H1 (cell line): ENCODE measurements at regions not wholly inside any gene's neighbourhood (a gene's known extent, or its start where the extent isn't known, plus 50 kb on each side); places are given as distances from the start of the nearest gene placed in this dataset.

Experiments used
- CHD2 ChIP-seq: IDR thresholded peaks from 2 replicates; pipeline ENCODE4 v1.6.1; 2012; ENCODE audit warnings: low read length, improper control_type of control experiment
- EP300 ChIP-seq, 2 experiments: IDR thresholded peaks; 1 replicate in 1 of 2; 2 replicates in 1 of 2; pipeline ENCODE4 v1.6.1; 2011 to 2012; ENCODE audit warnings: low read depth in 2 of 2, low read length in 2 of 2, mild to moderate bottlenecking in 2 of 2, borderline replicate concordance in 1 of 2, inconsistent platforms in 1 of 2, moderate library complexity in 1 of 2
- JUND ChIP-seq: IDR thresholded peaks from 2 replicates; pipeline ENCODE4 v1.6.1; 2011; ENCODE audit warnings: mild to moderate bottlenecking, improper control_type of control experiment, low read length
- SIX5 ChIP-seq: IDR thresholded peaks from 2 replicates; pipeline ENCODE4 v1.6.1; 2011; ENCODE audit warnings: mild to moderate bottlenecking, low read depth, low read length
- YY1 ChIP-seq: IDR thresholded peaks from 2 replicates; pipeline ENCODE4 v1.6.1; 2011; ENCODE audit warnings: low read depth, mild to moderate bottlenecking, low read length
- TF ChIP-seq, protein P1 (sequence below): IDR thresholded peaks from 2 replicates; pipeline ENCODE4 v1.6.1; 2012; ENCODE audit warnings: inconsistent platforms
- TF ChIP-seq, protein P2 (sequence below): IDR thresholded peaks from 2 replicates; pipeline ENCODE4 v1.6.1; 2011; ENCODE audit warnings: low read length, improper control_type of control experiment
- TF ChIP-seq, protein P3 (sequence below), 3 experiments: IDR thresholded peaks; 1 replicate in 2 of 3; 2 replicates in 1 of 3; pipeline versions ENCODE4 v1.5.1 to v1.6.1; 2011; ENCODE audit warnings: low read length in 3 of 3, mild to moderate bottlenecking in 3 of 3, inconsistent platforms in 2 of 3, low read depth in 1 of 3, moderate library complexity in 1 of 3; ENCODE audit not compliant: insufficient read depth in 1 of 3; ENCODE audit errors: control extremely low read depth in 1 of 3

DNA sequence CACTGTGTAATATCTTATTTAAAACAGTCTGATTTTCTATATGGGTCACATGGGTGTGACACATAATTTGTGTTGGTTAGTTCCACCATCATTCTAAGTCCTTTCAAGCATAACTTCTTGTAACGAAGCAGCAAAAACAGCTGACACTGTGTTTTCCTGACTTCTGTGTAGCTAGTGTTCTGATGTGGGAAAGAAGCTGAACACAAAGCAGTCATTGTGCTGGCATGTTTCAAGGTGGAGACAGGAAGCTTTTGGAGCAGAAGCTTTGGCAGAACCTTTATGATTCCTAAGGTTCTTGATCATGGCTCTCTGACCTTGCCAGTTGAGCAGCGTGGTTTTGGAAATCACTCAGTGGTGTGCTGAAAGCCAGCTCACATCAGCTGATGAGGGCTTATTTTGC is 351.7 kb upstream of the MDGA2 start:
- TF ChIP-seq, protein P1, sequence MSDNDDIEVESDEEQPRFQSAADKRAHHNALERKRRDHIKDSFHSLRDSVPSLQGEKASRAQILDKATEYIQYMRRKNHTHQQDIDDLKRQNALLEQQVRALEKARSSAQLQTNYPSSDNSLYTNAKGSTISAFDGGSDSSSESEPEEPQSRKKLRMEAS, result no peak
- TF ChIP-seq, protein P2, sequence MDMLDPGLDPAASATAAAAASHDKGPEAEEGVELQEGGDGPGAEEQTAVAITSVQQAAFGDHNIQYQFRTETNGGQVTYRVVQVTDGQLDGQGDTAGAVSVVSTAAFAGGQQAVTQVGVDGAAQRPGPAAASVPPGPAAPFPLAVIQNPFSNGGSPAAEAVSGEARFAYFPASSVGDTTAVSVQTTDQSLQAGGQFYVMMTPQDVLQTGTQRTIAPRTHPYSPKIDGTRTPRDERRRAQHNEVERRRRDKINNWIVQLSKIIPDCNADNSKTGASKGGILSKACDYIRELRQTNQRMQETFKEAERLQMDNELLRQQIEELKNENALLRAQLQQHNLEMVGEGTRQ, result no peak
- TF ChIP-seq, protein P3, sequence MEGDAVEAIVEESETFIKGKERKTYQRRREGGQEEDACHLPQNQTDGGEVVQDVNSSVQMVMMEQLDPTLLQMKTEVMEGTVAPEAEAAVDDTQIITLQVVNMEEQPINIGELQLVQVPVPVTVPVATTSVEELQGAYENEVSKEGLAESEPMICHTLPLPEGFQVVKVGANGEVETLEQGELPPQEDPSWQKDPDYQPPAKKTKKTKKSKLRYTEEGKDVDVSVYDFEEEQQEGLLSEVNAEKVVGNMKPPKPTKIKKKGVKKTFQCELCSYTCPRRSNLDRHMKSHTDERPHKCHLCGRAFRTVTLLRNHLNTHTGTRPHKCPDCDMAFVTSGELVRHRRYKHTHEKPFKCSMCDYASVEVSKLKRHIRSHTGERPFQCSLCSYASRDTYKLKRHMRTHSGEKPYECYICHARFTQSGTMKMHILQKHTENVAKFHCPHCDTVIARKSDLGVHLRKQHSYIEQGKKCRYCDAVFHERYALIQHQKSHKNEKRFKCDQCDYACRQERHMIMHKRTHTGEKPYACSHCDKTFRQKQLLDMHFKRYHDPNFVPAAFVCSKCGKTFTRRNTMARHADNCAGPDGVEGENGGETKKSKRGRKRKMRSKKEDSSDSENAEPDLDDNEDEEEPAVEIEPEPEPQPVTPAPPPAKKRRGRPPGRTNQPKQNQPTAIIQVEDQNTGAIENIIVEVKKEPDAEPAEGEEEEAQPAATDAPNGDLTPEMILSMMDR (IDR thresholded peaks at IDR 0.05; ENCODE audit: control extremely low read depth in 1 of 3, insufficient read depth in 1 of 3, low read depth in 1 of 3, low read length in 3 of 3), result no peak
- no peak for TF ChIP-seq SIX5
- TF ChIP-seq YY1, result no peak
- TF ChIP-seq EP300 (IDR thresholded peaks at IDR 0.05; ENCODE audit: borderline replicate concordance in 1 of 2, low read depth in 2 of 2, low read length in 2 of 2), result no peak
- no peak for TF ChIP-seq JUND
- no peak for TF ChIP-seq CHD2
